GM18507 (cell line): ENCODE measurements at regions not wholly inside any gene's neighbourhood (a gene's known extent, or its start where the extent isn't known, plus 50 kb on each side); places are given as distances from the start of the nearest gene placed in this dataset.

Experiments used
- DNase-seq: peaks from one replicate; pipeline ENCODE4 v3.0.0; 2011; ENCODE audit warnings: low read depth; ENCODE audit not compliant: insufficient read length; ENCODE audit errors: extremely low spot score
- FAIRE-seq: peaks from 2 replicates; lab custom pipeline; 2011; peaks lifted over from hg19 to GRCh38; lab: Jason Lieb, UNC

- FAIRE-seq, result no peak
- no peak for DNase-seq
Observed at GRCh38 chr1:98437011-98437410, 224.5 kb upstream of the SNX7 start.

GRCh38 chr1:98429965-98430443 is 231.5 kb upstream of the SNX7 start:
- FAIRE-seq (no peak), DNase-seq (no peak)

GRCh38 chr1:98428864-98429263 is 232.7 kb upstream of the SNX7 start:
- no peak for DNase-seq
- no peak for FAIRE-seq

GRCh38 chr1:98427664-98428063 is 233.9 kb upstream of the SNX7 start:
- no peak for FAIRE-seq

GRCh38 chr1:98426092-98426491 is 235.4 kb upstream of the SNX7 start:
- FAIRE-seq, result no peak
- no peak for DNase-seq

More at GRCh38 chr1:98427664-98428063, 233.9 kb upstream of the SNX7 start:
- DNase-seq, result no peak

- DNase-seq (no peak), FAIRE-seq (no peak)
Observed at GRCh38 chr1:98422816-98423215, 238.7 kb upstream of the SNX7 start.

GRCh38 chr1:98421085-98421435 is 240.5 kb upstream of the SNX7 start:
- DNase-seq, result no peak
- no peak for FAIRE-seq

GRCh38 chr1:98420376-98421084 is 241.0 kb upstream of the SNX7 start:
- DNase-seq, result no peak
- no peak for FAIRE-seq

GRCh38 chr1:98417820-98418219 is 243.7 kb upstream of the SNX7 start:
- DNase-seq (no peak), FAIRE-seq (no peak)

- no peak for FAIRE-seq
- DNase-seq, result no peak
Observed at GRCh38 chr1:98410082-98410481, 251.4 kb upstream of the SNX7 start.

- no peak for FAIRE-seq
- DNase-seq, result no peak
Observed at GRCh38 chr1:98406352-98407088, 255.0 kb upstream of the SNX7 start.

GRCh38 chr1:98405581-98406074 is 255.9 kb upstream of the SNX7 start:
- DNase-seq (no peak), FAIRE-seq (no peak)

GRCh38 chr1:98404866-98405265 is 256.7 kb upstream of the SNX7 start:
- FAIRE-seq (no peak), DNase-seq (no peak)

- no peak for FAIRE-seq
- no peak for DNase-seq
Observed at GRCh38 chr1:98403963-98404480, 257.5 kb upstream of the SNX7 start.

GRCh38 chr1:98402860-98403259 is 258.7 kb upstream of the SNX7 start:
- DNase-seq (no peak), FAIRE-seq (no peak)

- FAIRE-seq (no peak), DNase-seq (no peak)
Observed at GRCh38 chr1:98400446-98400845, 261.1 kb upstream of the SNX7 start.

- no peak for FAIRE-seq
- no peak for DNase-seq
Observed at GRCh38 chr1:98399218-98399617, 262.3 kb upstream of the SNX7 start.

GRCh38 chr1:98398649-98399048 is 262.9 kb upstream of the SNX7 start:
- FAIRE-seq (no peak), DNase-seq (no peak)

GRCh38 chr1:98398092-98398491 is 263.4 kb upstream of the SNX7 start:
- no peak for DNase-seq
- no peak for FAIRE-seq

- FAIRE-seq, result no peak
- DNase-seq, result no peak
Observed at GRCh38 chr1:98393719-98394118, 267.8 kb upstream of the SNX7 start.

- no peak for DNase-seq
- FAIRE-seq, result no peak
Observed at GRCh38 chr1:98391175-98391574, 270.3 kb upstream of the SNX7 start.
